ENCODE measurements at regions not wholly inside any gene's neighbourhood (a gene's known extent, or its start where the extent isn't known, plus 50 kb on each side); places are given as distances from the start of the nearest gene placed in this dataset.
"Not testable (repeated sequence)": the region's sequence is repeated elsewhere in the genome, so short reads cannot be mapped to it uniquely, and the experiment has no call there.

GRCh38 chr2:7696556-7696955 lies 779.3 kb downstream of the RNF144A start:
- DNase-seq (ENCODE audit: low read depth in 1 of 2, low spot score in 1 of 2): not testable (repeated sequence)

DNA sequence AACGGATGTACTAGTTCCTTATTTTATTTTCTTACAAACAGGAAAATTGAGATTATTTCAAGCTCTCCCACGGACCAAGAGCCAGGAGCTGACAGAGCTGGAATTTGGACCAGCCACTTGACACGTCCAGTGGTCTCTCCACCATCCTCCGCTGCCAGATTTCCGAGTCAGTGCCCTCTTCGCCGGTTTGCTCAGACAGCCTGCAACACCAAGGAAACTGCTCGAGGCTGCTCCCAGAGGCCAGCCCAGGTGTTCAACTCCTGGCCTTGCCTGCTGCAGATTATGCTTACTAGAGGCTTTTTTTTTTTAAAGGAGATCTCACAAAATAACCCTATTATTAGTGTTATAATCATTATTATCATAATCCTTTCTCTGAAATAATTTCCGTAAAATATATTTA lies 779.8 kb downstream of the RNF144A start:
- DNase-seq (ENCODE audit: low read depth in 1 of 2, low spot score in 1 of 2): no peak

DNA sequence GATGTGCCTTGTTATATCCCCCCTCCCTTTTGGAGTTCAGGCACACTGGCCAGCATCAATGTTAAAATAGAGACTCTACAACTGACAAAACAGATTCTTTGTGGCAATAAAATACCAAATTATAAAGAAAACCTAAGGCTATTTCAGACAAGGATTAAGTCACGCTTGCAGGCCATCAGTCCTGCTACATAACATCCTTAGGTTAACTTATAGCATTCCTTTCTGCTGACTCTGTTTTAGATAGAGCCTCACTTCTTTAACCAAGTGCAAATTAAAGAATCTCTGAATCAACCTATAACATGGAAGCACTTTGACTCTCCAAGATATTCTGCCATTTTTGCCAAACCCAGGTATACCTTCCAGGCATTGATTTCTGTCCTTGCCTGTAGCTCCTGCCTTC lies 784.6 kb downstream of the RNF144A start:
- DNase-seq (ENCODE audit: low read depth in 1 of 2, low spot score in 1 of 2): no peak

DNA sequence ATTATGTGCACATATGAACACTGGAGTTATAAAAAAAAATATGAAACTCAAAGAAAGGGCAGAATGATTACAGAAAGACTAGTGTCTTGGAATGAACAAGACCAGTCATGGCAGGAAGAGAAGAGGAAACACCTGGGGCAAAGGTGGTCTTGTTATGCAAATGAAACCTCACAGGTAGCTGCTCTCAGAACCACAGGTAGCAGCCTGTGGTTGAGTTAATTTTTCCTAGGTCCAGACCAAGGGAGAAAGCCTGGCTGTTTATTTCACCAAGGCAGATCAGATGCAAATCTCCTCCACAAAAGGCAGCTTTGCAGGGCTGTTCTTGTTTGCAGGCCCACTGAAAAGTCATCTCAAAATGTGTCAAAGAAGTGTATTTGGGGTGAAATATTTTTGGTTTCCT lies 785.8 kb downstream of the RNF144A start:
- no peak for DNase-seq (ENCODE audit: low read depth in 1 of 2, low spot score in 1 of 2)

DNA sequence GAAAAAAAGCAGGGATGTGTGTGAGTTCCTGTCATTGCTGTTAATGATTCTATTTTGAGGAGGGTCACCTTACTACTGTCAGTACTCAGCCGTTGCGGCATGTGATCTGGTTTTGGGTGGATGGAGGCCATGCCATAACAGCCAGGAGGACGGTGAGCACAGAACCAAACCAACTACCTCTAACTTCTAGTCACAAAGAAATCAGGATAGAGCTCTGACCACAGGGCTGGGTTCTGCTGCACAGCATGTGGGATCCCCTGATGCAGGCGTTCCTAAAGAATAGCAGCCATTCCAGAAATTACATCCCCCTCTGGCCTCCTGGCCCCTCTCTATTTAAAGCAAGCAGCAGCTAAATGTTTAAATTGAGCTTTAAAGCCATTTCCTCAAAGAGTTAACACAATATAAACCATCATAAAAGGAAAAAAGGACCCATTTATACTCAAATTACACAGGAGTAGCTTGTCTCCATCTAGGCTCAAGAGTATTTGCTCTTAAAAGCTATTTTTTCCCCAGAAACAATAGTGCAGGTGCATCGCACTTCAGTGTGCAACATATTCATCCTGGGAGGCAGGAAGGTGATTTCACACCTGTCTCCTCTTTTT lies 786.4 kb downstream of the RNF144A start:
- no peak for DNase-seq (ENCODE audit: low read depth in 1 of 2, low spot score in 1 of 2)

GRCh38 chr2:7704296-7704865 lies 787.2 kb downstream of the RNF144A start:
- DNase-seq (ENCODE audit: low read depth in 1 of 2, low spot score in 1 of 2): no peak

- no peak for DNase-seq (ENCODE audit: low read depth in 1 of 2, low spot score in 1 of 2)
Measured at GRCh38 chr2:7706791-7707190, 789.6 kb downstream of the RNF144A start.

- DNase-seq (ENCODE audit: low read depth in 1 of 2, low spot score in 1 of 2): no peak
Measured at GRCh38 chr2:7707723-7708122, 790.5 kb downstream of the RNF144A start.

GRCh38 chr2:7709907-7710306 lies 792.7 kb downstream of the RNF144A start:
- no peak for DNase-seq (ENCODE audit: low read depth in 1 of 2, low spot score in 1 of 2)

DNA sequence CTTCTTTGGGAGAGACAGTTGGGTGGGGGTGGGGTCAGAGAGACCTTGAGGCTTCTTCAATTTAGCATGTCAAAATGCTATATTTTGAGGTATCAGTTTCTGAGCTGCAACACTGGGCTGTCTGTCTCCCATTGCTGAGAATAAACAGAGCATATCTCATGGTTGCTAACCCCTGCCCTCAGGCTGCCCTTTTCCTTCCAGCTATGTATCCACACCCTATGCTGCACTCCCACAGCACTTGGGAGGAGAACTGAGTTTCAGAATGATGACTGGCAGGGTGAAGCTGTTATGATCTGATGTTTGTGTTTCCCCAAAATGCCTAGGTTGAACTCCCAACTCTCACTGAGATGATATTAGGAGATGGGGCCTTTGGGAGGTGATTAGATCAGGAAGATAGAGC lies 794.0 kb downstream of the RNF144A start:
- no peak for DNase-seq (ENCODE audit: low read depth in 1 of 2, low spot score in 1 of 2)

- DNase-seq (ENCODE audit: low read depth in 1 of 2, low spot score in 1 of 2): no peak
Measured at GRCh38 chr2:7719876-7720275, 802.7 kb downstream of the RNF144A start.

DNA sequence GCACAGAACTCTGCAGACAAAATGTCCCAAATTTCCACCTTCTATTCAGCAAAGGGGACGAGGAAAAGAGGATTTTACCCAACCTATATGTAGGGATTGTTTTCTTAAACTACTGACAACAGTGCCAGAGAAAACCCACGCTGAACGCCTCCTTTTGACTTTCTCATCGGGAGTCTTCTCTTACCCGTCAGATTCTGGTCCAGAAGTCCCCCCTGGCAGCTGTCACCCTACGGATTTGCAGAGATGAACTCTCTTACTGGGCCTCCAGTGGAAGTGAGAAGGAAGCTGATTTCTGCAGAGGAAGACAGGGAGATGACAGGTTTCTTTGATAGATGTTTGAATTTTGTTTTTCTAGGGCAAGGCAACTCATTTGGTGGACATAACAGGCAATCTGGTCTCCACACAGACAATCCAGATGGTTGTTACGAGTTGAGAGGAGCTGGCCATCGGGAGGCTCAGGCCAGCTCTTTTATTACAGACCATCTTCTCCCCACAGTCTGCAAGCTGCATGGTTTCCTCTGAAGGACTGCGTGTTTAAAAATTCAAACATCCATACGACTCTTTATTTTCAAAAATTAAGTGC lies 804.3 kb downstream of the RNF144A start:
- DNase-seq (ENCODE audit: low read depth in 1 of 2, low spot score in 1 of 2): no peak

GRCh38 chr2:7722212-7722910 lies 805.1 kb downstream of the RNF144A start:
- DNase-seq (ENCODE audit: low read depth in 1 of 2, low spot score in 1 of 2): no peak

- DNase-seq (ENCODE audit: low read depth in 1 of 2, low spot score in 1 of 2): no peak
Measured at GRCh38 chr2:7724336-7724735, 807.1 kb downstream of the RNF144A start.

- DNase-seq (ENCODE audit: low read depth in 1 of 2, low spot score in 1 of 2): no peak
Measured at GRCh38 chr2:7725171-7725849, 808.1 kb downstream of the RNF144A start.

- no peak for DNase-seq (ENCODE audit: low read depth in 1 of 2, low spot score in 1 of 2)
Measured at GRCh38 chr2:7725850-7726242, 808.6 kb downstream of the RNF144A start.

DNA sequence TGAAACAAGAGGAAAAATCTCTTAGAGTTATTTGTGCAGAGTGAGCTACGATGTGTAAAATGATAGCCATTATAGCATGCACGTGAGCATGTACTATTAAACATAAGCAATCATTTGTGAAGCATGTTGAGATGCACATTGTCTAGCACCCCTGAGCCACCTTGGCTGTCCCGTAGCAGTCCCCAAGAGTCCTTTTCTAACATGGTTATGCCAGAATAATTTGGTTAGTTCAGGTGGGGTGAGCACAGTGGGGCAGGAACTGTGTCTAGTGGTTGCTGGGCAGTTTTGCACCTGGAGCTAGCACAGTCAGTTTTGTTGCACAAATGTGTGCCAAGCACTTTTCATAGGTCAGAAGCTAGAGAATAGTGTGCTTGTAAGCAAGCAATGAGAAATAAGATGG lies 809.8 kb downstream of the RNF144A start:
- DNase-seq (ENCODE audit: low read depth in 1 of 2, low spot score in 1 of 2): no peak

GRCh38 chr2:7728388-7728787 lies 811.2 kb downstream of the RNF144A start:
- DNase-seq (ENCODE audit: low read depth in 1 of 2, low spot score in 1 of 2): no peak

GRCh38 chr2:7730449-7730848 lies 813.2 kb downstream of the RNF144A start:
- DNase-seq (ENCODE audit: low read depth in 1 of 2, low spot score in 1 of 2): no peak

- DNase-seq (ENCODE audit: low read depth in 1 of 2, low spot score in 1 of 2): no peak
Measured at GRCh38 chr2:7730990-7731389, 813.8 kb downstream of the RNF144A start.

DNA sequence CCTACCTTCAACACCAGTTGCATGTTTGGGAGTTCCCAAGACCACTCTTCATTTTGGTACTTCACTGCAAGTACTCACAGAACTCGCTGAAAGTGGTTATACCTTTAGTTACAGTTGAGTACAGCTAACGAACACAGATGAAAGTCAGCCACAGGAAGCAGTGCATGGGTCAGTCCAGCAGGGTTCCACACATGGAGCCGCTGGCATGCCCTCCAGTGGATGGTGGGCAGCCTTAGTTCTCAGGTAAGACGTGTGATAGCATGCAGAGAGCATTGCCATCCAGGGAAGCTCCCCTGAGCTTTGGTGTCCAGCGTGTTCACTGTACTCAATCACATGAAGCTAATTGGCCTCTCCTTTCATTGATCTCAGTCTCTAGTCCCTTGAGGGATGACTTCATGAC lies 815.3 kb downstream of the RNF144A start:
- DNase-seq (ENCODE audit: low read depth in 1 of 2, low spot score in 1 of 2): no peak
